Lower leg skin (tissue), 4 donors: ENCODE measurements at regions not wholly inside any gene's neighbourhood (a gene's known extent, or its start where the extent isn't known, plus 50 kb on each side); places are given as distances from the start of the nearest gene placed in this dataset.

ENCODE experiments used
- DNase-seq, 2 donors: peaks; one replicate each; pipeline ENCODE4 v3.0.0-alpha.2; 2019; ENCODE audit warnings: low spot score in 2 of 2
- H3K4me3 ChIP-seq: fragments of 200-600 bp; sonication (generic); 2 replicates; pipeline ENCODE4 v1.5.1; 2017; ENCODE audit warnings: mild to moderate bottlenecking, low read depth; ENCODE audit not compliant: poor library complexity, severe bottlenecking
- CTCF ChIP-seq, 3 donors: fragments of 450-650 bp; IDR thresholded peaks; one replicate each; pipeline ENCODE4 v1.5.1; 2016; ENCODE audit warnings: antibody characterized with exemption in 3 of 3, mild to moderate bottlenecking in 3 of 3, moderate library complexity in 2 of 3
- POLR2A ChIP-seq, 2 donors: fragments of 450-650 bp; IDR thresholded peaks; one replicate each; pipeline ENCODE4 v1.6.1; 2016 to 2017; ENCODE audit warnings: antibody characterized with exemption in 2 of 2, mild to moderate bottlenecking in 1 of 2, moderate library complexity in 1 of 2
- WGBS, 2 donors: methylation state at CpG; one replicate each; pipeline ENCODE4 v1.1.5; 2018; 5-methylcytosine and 5-hydroxymethylcytosine counted together
- intact Hi-C: fragments of 100-400 bp; cut with DNase I; formaldehyde crosslinking; loops from one replicate; pipeline ENCODE4 v1.15.0; 2023; ENCODE audit warnings: low total_unique reads

GRCh38 chr5:15070907-15071306, 199.3 kb upstream of the ANKH start:
- intact Hi-C loops = no loop called here
- WGBS, 2 donors = 77 to 81% methylated on average over 6 of the region's 6 CpGs
- no peak for DNase-seq
- TF ChIP-seq CTCF (IDR thresholded peaks at IDR 0.05) = no peak
- TF ChIP-seq POLR2A (IDR thresholded peaks at IDR 0.05) = no peak
- H3K4me3 ChIP-seq = no peak overlapping the region

- no peak for DNase-seq
- 41 to 55% methylated on average over 1 of the region's 1 CpG for WGBS, 2 donors
- intact Hi-C loops = no loop called here
- TF ChIP-seq CTCF (IDR thresholded peaks at IDR 0.05) (no peak), POLR2A (IDR thresholded peaks at IDR 0.05) (no peak)
- no peak overlapping the region for H3K4me3 ChIP-seq
Measured at GRCh38 chr5:15069407-15069905, 197.9 kb upstream of the ANKH start.

GRCh38 chr5:15065091-15065490, 193.5 kb upstream of the ANKH start:
- H3K4me3 ChIP-seq = no peak overlapping the region
- 74 to 75% methylated on average over 2 of the region's 2 CpGs for WGBS, 2 donors
- intact Hi-C loops = no loop called here
- TF ChIP-seq POLR2A (IDR thresholded peaks at IDR 0.05) = no peak
- no peak for TF ChIP-seq CTCF (IDR thresholded peaks at IDR 0.05)
- no peak for DNase-seq

GRCh38 chr5:15064396-15064795, 192.8 kb upstream of the ANKH start:
- H3K4me3 ChIP-seq = no peak overlapping the region
- TF ChIP-seq CTCF (IDR thresholded peaks at IDR 0.05) (no peak), POLR2A (IDR thresholded peaks at IDR 0.05) (no peak)
- 85 to 88% methylated on average over 2 of the region's 2 CpGs for WGBS, 2 donors
- no peak for DNase-seq
- intact Hi-C loops = no loop called here

- intact Hi-C loops = no loop called here
- H3K4me3 ChIP-seq = no peak overlapping the region
- WGBS, 2 donors = 71 to 77% methylated on average over 4 to 6 of the region's 6 CpGs
- no peak for DNase-seq
- TF ChIP-seq CTCF (IDR thresholded peaks at IDR 0.05) (no peak), POLR2A (IDR thresholded peaks at IDR 0.05) (no peak)
Measured at GRCh38 chr5:15056988-15057592, 185.5 kb upstream of the ANKH start.

- TF ChIP-seq CTCF (IDR thresholded peaks at IDR 0.05) (no peak), POLR2A (IDR thresholded peaks at IDR 0.05) (no peak)
- no peak for DNase-seq
- H3K4me3 ChIP-seq = no peak overlapping the region
- intact Hi-C loops = no loop called here
- 80 to 88% methylated on average over 3 of the region's 3 CpGs for WGBS, 2 donors
Measured at GRCh38 chr5:15044521-15044920, 172.9 kb upstream of the ANKH start.
